ENCODE measurements at regions not wholly inside any gene's neighbourhood (a gene's known extent, or its start where the extent isn't known, plus 50 kb on each side); places are given as distances from the start of the nearest gene placed in this dataset.

- ATAC-seq, result no peak
- H3K4me2 ChIP-seq (ENCODE audit: low read length), result no peak overlapping the region
Observed at GRCh38 chr7:22627136-22627535, 99.9 kb upstream of the IL6 start.

More at GRCh38 chr7:22627136-22627535, 99.9 kb upstream of the IL6 start:
- Histone ChIP-seq H2AFZ (ENCODE audit: low read depth, low read length, poor library complexity, severe bottlenecking) (no peak overlapping the region), H3K27ac (ENCODE audit: low read depth, low read length) (no peak overlapping the region), H3K36me3 (ENCODE audit: control insufficient read depth in 1 of 2, insufficient read depth in 2 of 2, low read length in 2 of 2) (no peaks in the 10 kb centered on the region), H3K9ac (ENCODE audit: low read length) (no peak overlapping the region), H3K4me3 (replicated peaks in 1 of 2; ENCODE audit: low read depth in 1 of 2, low read length in 2 of 2) (no peak overlapping the region), H4K20me1 (ENCODE audit: insufficient read depth) (no peaks in the 10 kb centered on the region), H3K9me3 (ENCODE audit: control insufficient read depth in 1 of 2, insufficient read depth in 1 of 2, low read depth in 1 of 2, low read length in 2 of 2) (no peaks in the 10 kb centered on the region), H3K9me2 (ENCODE audit: insufficient read depth) (no peaks in the 10 kb centered on the region), H3K4me1 (ENCODE audit: control insufficient read depth in 1 of 2, insufficient read depth in 2 of 2, low read length in 2 of 2) (no peaks in the 10 kb centered on the region), H3K79me2 (ENCODE audit: insufficient read depth, low read length) (no peaks in the 10 kb centered on the region), H3K27me3 (ENCODE audit: insufficient read depth, low read length) (no peaks in the 10 kb centered on the region)
- no TSS peak for BruUV-seq (replicated peaks)
- CTCF ChIA-PET, result no interaction called here
- RAD21 ChIA-PET (ENCODE audit: low non-redundant PET in 1 of 2, low total read pairs in 2 of 2, uncharacterized antibody in 2 of 2, unreplicated experiment in 2 of 2), result no interaction called here
- POLR2A ChIA-PET, result no interaction called here
- TF ChIP-seq ZBTB33 (IDR thresholded peaks at IDR 0.05; ENCODE audit: extremely low read depth, insufficient replicate concordance, low read length) (no peak), REST (IDR thresholded peaks at IDR 0.05; ENCODE audit: low read depth) (no peak), EZH2phosphoT487 (IDR thresholded peaks at IDR 0.05; ENCODE audit: borderline replicate concordance) (no peak), YY1 (IDR thresholded peaks at IDR 0.05; ENCODE audit: extremely low read depth, insufficient replicate concordance, low read depth, low read length) (no peak), SP1 (IDR thresholded peaks at IDR 0.05; ENCODE audit: low read depth) (no peak), RAD21 (IDR thresholded peaks at IDR 0.05; ENCODE audit: low read depth) (no peak), ZFX (IDR thresholded peaks at IDR 0.05) (no peak), CTCF (IDR thresholded peaks at IDR 0.05 in 2 of 3, conservative IDR thresholded peaks at IDR 0.05 in 1 of 3; ENCODE audit: borderline replicate concordance in 1 of 3, insufficient read depth in 1 of 3, low read depth in 2 of 3, low read length in 2 of 3) (no peak), MAX (IDR thresholded peaks at IDR 0.05) (no peak), POLR2A (IDR thresholded peaks at IDR 0.05; ENCODE audit: borderline replicate concordance, extremely low read depth, insufficient read depth, insufficient read length) (no peak), CEBPB (IDR thresholded peaks at IDR 0.05; ENCODE audit: low read depth) (no peak)
- intact Hi-C loops (cut with micrococcal nuclease), result no loop called here
- DNase-seq (ENCODE audit: low read depth, low spot score), result no peak

All from HCT116 (cell line).